ENCODE measurements at regions not wholly inside any gene's neighbourhood (a gene's known extent, or its start where the extent isn't known, plus 50 kb on each side); places are given as distances from the start of the nearest gene placed in this dataset.
"Not testable (repeated sequence)": the region's sequence is repeated elsewhere in the genome, so short reads cannot be mapped to it uniquely, and the experiment has no call there.

DNA sequence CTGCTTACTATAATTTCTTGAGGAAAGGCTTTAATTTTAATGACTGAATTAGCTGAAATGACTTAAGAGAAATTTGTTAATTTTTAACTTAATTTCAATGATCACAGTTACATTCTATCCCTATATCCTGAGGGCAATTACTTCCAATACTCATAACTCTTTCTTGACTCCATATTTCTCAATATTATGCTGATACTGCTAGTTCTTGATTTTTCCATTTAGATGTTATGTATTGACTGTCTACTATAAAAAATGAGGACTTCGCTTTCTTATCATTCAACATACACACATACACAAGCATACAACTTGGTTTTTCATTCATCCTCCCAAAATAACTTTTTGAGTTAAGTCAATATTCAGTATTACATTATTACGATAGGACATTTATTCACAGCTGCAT lies 176.2 kb downstream of the PHLDA1 start:
- Histone ChIP-seq H3K4me3 (ENCODE audit: low read depth in 1 of 5, low read length in 5 of 5) (no peak overlapping the region), H3K4me1 (ENCODE audit: control insufficient read depth in 5 of 5, insufficient read depth in 5 of 5, low read length in 5 of 5) (peaks cover 0 to 14% (median 9%) of the 10 kb centered on the region in 5 donors), H3K27ac (ENCODE audit: low read depth, low read length) (no peak overlapping the region), H3K36me3 (ENCODE audit: control insufficient read depth in 5 of 5, insufficient read depth in 5 of 5, low read length in 5 of 5) (no peaks in the 10 kb centered on the region), H3K9ac (ENCODE audit: low read length in 5 of 5) (no peak overlapping the region), H3K27me3 (ENCODE audit: control insufficient read depth in 5 of 5, insufficient read depth in 4 of 5, low read length in 5 of 5) (peaks cover 0 to 3% (median 0%) of the 10 kb centered on the region in 5 donors), H3K9me3 (ENCODE audit: control insufficient read depth in 5 of 5, low read length in 5 of 5) (no peaks in the 10 kb centered on the region)

- no peaks in the 10 kb centered on the region for H3K9me3 ChIP-seq (ENCODE audit: control insufficient read depth in 5 of 5, low read length in 5 of 5)
- no peaks in the 10 kb centered on the region for H3K36me3 ChIP-seq (ENCODE audit: control insufficient read depth in 5 of 5, insufficient read depth in 5 of 5, low read length in 5 of 5)
- no peak overlapping the region for H3K9ac ChIP-seq (ENCODE audit: low read length in 5 of 5)
- no peak overlapping the region for H3K4me3 ChIP-seq (ENCODE audit: low read depth in 1 of 5, low read length in 5 of 5)
- H3K4me1 ChIP-seq (ENCODE audit: control insufficient read depth in 5 of 5, insufficient read depth in 5 of 5, low read length in 5 of 5) = peaks cover 0 to 14% (median 9%) of the 10 kb centered on the region in 5 donors
- peaks cover 0 to 3% (median 0%) of the 10 kb centered on the region in 5 donors for H3K27me3 ChIP-seq (ENCODE audit: control insufficient read depth in 5 of 5, insufficient read depth in 4 of 5, low read length in 5 of 5)
- no peak overlapping the region for H3K27ac ChIP-seq (ENCODE audit: low read depth, low read length)
Measured at GRCh38 chr12:75854681-75855309, 176.8 kb downstream of the PHLDA1 start.

DNA sequence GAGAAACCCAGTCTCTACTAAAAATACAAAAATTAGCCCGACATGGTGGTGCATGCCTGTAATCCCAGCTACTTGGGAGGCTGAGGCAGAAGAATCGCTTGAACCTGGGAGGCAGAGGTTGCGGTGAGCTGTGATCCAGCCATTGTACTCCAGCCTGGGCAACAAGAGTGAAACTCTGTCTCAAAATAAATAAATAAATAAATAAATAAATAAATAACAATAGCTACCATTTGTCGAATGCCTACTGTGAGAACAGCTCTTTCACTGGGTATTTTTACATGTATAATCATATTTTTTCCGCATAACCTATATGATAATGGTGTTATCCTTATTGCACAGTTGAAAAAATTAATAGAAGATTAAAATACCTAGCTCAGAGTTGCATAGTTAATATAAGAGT lies 177.4 kb downstream of the PHLDA1 start:
- not testable (repeated sequence) for H3K4me3 ChIP-seq (ENCODE audit: low read depth in 1 of 5, low read length in 5 of 5); H3K27ac ChIP-seq (ENCODE audit: low read depth, low read length); H3K9me3 ChIP-seq (ENCODE audit: control insufficient read depth in 5 of 5, low read length in 5 of 5); H3K27me3 ChIP-seq (ENCODE audit: control insufficient read depth in 5 of 5, insufficient read depth in 4 of 5, low read length in 5 of 5); H3K36me3 ChIP-seq (ENCODE audit: control insufficient read depth in 5 of 5, insufficient read depth in 5 of 5, low read length in 5 of 5); H3K9ac ChIP-seq (ENCODE audit: low read length in 5 of 5)
- peaks cover 0 to 14% (median 9%) of the 10 kb centered on the region in 5 donors for H3K4me1 ChIP-seq (ENCODE audit: control insufficient read depth in 5 of 5, insufficient read depth in 5 of 5, low read length in 5 of 5)

GRCh38 chr12:75853626-75854025 lies 177.9 kb downstream of the PHLDA1 start:
- Histone ChIP-seq H3K4me1 (ENCODE audit: control insufficient read depth in 5 of 5, insufficient read depth in 5 of 5, low read length in 5 of 5) (peaks cover 0 to 14% (median 9%) of the 10 kb centered on the region in 5 donors), H3K9ac (ENCODE audit: low read length in 5 of 5) (no peak overlapping the region), H3K27me3 (ENCODE audit: control insufficient read depth in 5 of 5, insufficient read depth in 4 of 5, low read length in 5 of 5) (peaks cover 0 to 3% (median 0%) of the 10 kb centered on the region in 5 donors), H3K36me3 (ENCODE audit: control insufficient read depth in 5 of 5, insufficient read depth in 5 of 5, low read length in 5 of 5) (no peaks in the 10 kb centered on the region), H3K4me3 (ENCODE audit: low read depth in 1 of 5, low read length in 5 of 5) (no peak overlapping the region), H3K9me3 (ENCODE audit: control insufficient read depth in 5 of 5, low read length in 5 of 5) (no peaks in the 10 kb centered on the region), H3K27ac (ENCODE audit: low read depth, low read length) (no peak overlapping the region)

DNA sequence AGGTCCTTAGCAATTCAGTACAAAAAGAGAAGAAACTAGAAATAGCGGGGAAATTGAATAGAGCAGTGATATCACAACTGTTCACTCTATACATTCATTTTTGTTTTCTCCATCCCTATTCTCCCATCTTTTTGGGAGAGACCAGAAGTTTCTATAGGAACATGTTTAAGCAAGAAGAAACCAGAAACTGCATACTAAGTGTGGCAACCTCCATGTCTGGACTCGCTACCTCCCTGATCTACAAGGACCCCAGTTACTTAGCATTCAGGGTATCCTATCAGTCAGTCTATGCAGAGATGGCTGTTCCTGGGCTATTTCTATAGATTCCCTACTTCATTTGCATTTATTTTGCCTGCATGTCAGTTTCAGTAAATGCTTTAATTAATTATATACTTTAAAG lies 178.6 kb downstream of the PHLDA1 start:
- Histone ChIP-seq H3K9ac (ENCODE audit: low read length in 5 of 5) (no peak overlapping the region), H3K36me3 (ENCODE audit: control insufficient read depth in 5 of 5, insufficient read depth in 5 of 5, low read length in 5 of 5) (no peaks in the 10 kb centered on the region), H3K4me3 (ENCODE audit: low read depth in 1 of 5, low read length in 5 of 5) (no peak overlapping the region), H3K27me3 (ENCODE audit: control insufficient read depth in 5 of 5, insufficient read depth in 4 of 5, low read length in 5 of 5) (peaks cover 0 to 3% (median 0%) of the 10 kb centered on the region in 5 donors), H3K27ac (ENCODE audit: low read depth, low read length) (no peak overlapping the region), H3K4me1 (ENCODE audit: control insufficient read depth in 5 of 5, insufficient read depth in 5 of 5, low read length in 5 of 5) (peaks cover 0 to 14% (median 11%) of the 10 kb centered on the region in 5 donors), H3K9me3 (ENCODE audit: control insufficient read depth in 5 of 5, low read length in 5 of 5) (no peaks in the 10 kb centered on the region)

DNA sequence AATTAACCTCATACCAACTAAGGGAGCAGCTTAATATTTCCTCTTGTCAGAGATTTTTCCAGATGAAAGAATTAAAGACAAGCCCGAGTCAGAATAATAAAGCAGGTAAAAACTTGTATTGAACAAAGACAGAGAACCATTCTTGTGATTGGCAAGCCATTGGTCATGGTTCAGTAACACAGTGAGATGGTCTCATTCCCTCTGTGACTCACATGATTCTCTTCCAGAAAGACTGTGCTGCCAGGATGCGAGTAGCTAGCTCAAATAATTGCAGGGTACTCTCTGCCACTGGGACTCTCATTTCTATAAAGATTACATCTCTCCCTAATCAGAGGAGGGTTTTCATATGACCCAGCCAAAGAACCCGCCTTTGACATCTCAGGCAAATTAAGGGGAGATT lies 179.4 kb downstream of the PHLDA1 start:
- no peaks in the 10 kb centered on the region for H3K36me3 ChIP-seq (ENCODE audit: control insufficient read depth in 5 of 5, insufficient read depth in 5 of 5, low read length in 5 of 5)
- H3K27me3 ChIP-seq (ENCODE audit: control insufficient read depth in 5 of 5, insufficient read depth in 4 of 5, low read length in 5 of 5) = peaks cover 0 to 3% (median 0%) of the 10 kb centered on the region in 5 donors
- H3K9ac ChIP-seq (ENCODE audit: low read length in 5 of 5) = no peak overlapping the region
- H3K4me1 ChIP-seq (ENCODE audit: control insufficient read depth in 5 of 5, insufficient read depth in 5 of 5, low read length in 5 of 5) = peaks cover 0 to 14% (median 11%) of the 10 kb centered on the region in 5 donors
- H3K27ac ChIP-seq (ENCODE audit: low read depth, low read length) = no peak overlapping the region
- H3K4me3 ChIP-seq (ENCODE audit: low read depth in 1 of 5, low read length in 5 of 5) = no peak overlapping the region
- no peaks in the 10 kb centered on the region for H3K9me3 ChIP-seq (ENCODE audit: control insufficient read depth in 5 of 5, low read length in 5 of 5)

DNA sequence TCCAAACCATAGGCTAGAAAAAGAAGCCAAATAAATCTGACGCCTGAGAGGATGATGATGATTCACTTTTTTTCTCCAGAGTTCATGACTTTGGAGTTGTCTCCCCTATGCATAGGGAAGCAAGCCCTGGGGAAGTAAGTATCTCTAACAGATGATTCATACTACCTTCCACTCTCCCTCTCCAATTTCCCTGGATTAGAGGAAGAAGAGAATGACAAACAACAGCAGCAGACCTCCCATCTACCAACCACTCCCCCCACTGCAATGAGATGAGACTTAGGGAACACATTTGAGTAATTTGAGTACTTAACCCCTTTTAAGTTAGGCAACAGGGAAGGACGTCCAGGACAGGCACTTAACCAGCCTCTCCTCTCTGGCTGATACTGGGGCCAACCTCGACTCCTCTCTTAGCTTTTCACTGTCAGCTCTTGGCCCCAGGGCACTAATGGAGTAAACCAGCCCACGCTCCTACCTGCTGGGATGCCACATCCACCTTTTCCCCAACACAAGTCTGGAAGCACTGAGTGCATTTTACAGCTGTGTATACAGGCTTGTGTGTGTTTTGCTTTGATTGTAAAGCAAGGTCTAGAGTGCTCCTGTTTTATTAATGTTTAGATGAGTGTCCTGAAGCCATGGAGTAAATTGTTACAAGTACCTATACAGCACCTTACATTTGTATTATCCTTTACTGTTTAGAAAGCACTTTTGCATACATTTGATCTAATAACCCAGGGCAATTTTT lies 180.7 kb downstream of the PHLDA1 start:
- Histone ChIP-seq H3K9ac (ENCODE audit: low read length in 5 of 5) (no peak overlapping the region), H3K4me1 (ENCODE audit: control insufficient read depth in 5 of 5, insufficient read depth in 5 of 5, low read length in 5 of 5) (peaks cover 0 to 10% (median 8%) of the 10 kb centered on the region in 5 donors), H3K27ac (ENCODE audit: low read depth, low read length) (no peak overlapping the region), H3K4me3 (ENCODE audit: low read depth in 1 of 5, low read length in 5 of 5) (no peak overlapping the region), H3K9me3 (ENCODE audit: control insufficient read depth in 5 of 5, low read length in 5 of 5) (peaks cover 0 to 6% (median 3%) of the 10 kb centered on the region in 5 donors), H3K36me3 (ENCODE audit: control insufficient read depth in 5 of 5, insufficient read depth in 5 of 5, low read length in 5 of 5) (no peaks in the 10 kb centered on the region), H3K27me3 (ENCODE audit: control insufficient read depth in 5 of 5, insufficient read depth in 4 of 5, low read length in 5 of 5) (peaks cover 0 to 3% (median 0%) of the 10 kb centered on the region in 5 donors)

GRCh38 chr12:75848961-75849360 lies 182.6 kb downstream of the PHLDA1 start:
- Histone ChIP-seq H3K9me3 (ENCODE audit: control insufficient read depth in 5 of 5, low read length in 5 of 5) (peaks cover 0 to 8% (median 3%) of the 10 kb centered on the region in 5 donors), H3K9ac (ENCODE audit: low read length in 5 of 5) (no peak overlapping the region), H3K4me3 (ENCODE audit: low read depth in 1 of 5, low read length in 5 of 5) (no peak overlapping the region), H3K36me3 (ENCODE audit: control insufficient read depth in 5 of 5, insufficient read depth in 5 of 5, low read length in 5 of 5) (no peaks in the 10 kb centered on the region), H3K27me3 (ENCODE audit: control insufficient read depth in 5 of 5, insufficient read depth in 4 of 5, low read length in 5 of 5) (peaks cover 0 to 3% (median 0%) of the 10 kb centered on the region in 5 donors), H3K4me1 (ENCODE audit: control insufficient read depth in 5 of 5, insufficient read depth in 5 of 5, low read length in 5 of 5) (peaks cover 0 to 5% (median 3%) of the 10 kb centered on the region in 5 donors), H3K27ac (ENCODE audit: low read depth, low read length) (no peak overlapping the region)

DNA sequence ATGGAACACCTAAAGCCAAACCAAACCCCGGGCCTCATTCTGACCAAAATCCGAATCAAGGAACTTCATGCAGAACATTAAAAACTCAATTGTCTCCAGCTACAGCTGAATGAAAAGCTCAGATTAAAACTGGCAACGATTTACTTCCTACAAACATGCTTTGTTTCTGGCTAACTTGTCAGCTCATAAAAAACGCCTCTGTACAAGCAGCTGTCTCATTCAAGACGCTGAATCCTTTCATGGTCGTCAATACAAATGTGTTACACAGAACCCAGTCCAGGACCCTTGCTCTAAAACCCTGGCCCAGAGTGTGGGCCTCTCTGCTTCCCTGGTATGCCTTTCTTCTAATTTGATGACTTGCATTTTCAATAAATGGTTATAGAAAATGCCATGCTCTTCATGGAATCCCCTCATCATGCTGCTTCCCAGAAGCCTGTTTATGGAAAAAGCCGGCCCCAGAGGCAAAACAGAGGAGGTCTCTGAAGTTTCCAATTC lies 183.1 kb downstream of the PHLDA1 start:
- Histone ChIP-seq H3K27me3 (ENCODE audit: control insufficient read depth in 5 of 5, insufficient read depth in 4 of 5, low read length in 5 of 5) (peaks cover 0 to 3% (median 0%) of the 10 kb centered on the region in 5 donors), H3K4me1 (ENCODE audit: control insufficient read depth in 5 of 5, insufficient read depth in 5 of 5, low read length in 5 of 5) (peaks cover 0 to 5% (median 3%) of the 10 kb centered on the region in 5 donors), H3K36me3 (ENCODE audit: control insufficient read depth in 5 of 5, insufficient read depth in 5 of 5, low read length in 5 of 5) (no peaks in the 10 kb centered on the region), H3K27ac (ENCODE audit: low read depth, low read length) (no peak overlapping the region), H3K9me3 (ENCODE audit: control insufficient read depth in 5 of 5, low read length in 5 of 5) (peaks cover 0 to 8% (median 3%) of the 10 kb centered on the region in 5 donors), H3K4me3 (ENCODE audit: low read depth in 1 of 5, low read length in 5 of 5) (no peak overlapping the region), H3K9ac (ENCODE audit: low read length in 5 of 5) (no peak overlapping the region)

GRCh38 chr12:75846102-75846501 lies 185.5 kb downstream of the PHLDA1 start:
- H3K4me3 ChIP-seq (ENCODE audit: low read depth in 1 of 5, low read length in 5 of 5) = no peak overlapping the region
- no peaks in the 10 kb centered on the region for H3K27me3 ChIP-seq (ENCODE audit: control insufficient read depth in 5 of 5, insufficient read depth in 4 of 5, low read length in 5 of 5)
- no peaks in the 10 kb centered on the region for H3K36me3 ChIP-seq (ENCODE audit: control insufficient read depth in 5 of 5, insufficient read depth in 5 of 5, low read length in 5 of 5)
- no peak overlapping the region for H3K9ac ChIP-seq (ENCODE audit: low read length in 5 of 5)
- peaks cover 0 to 5% (median 3%) of the 10 kb centered on the region in 5 donors for H3K4me1 ChIP-seq (ENCODE audit: control insufficient read depth in 5 of 5, insufficient read depth in 5 of 5, low read length in 5 of 5)
- H3K27ac ChIP-seq (ENCODE audit: low read depth, low read length) = no peak overlapping the region
- H3K9me3 ChIP-seq (ENCODE audit: control insufficient read depth in 5 of 5, low read length in 5 of 5) = peaks cover 0 to 8% (median 3%) of the 10 kb centered on the region in 5 donors

All from subcutaneous abdominal adipose tissue (tissue), 5 donors.